Activated naive CD4-positive, alpha-beta T cell treated with Interleukin-2 at 50 U/mL for 16 hours (primary cell): ENCODE measurements at regions not wholly inside any gene's neighbourhood (a gene's known extent, or its start where the extent isn't known, plus 50 kb on each side); places are given as distances from the start of the nearest gene placed in this dataset.

ENCODE experiments used
- DNase-seq: peaks from one replicate; pipeline ENCODE4 v3.0.0-alpha.2; 2020

DNA sequence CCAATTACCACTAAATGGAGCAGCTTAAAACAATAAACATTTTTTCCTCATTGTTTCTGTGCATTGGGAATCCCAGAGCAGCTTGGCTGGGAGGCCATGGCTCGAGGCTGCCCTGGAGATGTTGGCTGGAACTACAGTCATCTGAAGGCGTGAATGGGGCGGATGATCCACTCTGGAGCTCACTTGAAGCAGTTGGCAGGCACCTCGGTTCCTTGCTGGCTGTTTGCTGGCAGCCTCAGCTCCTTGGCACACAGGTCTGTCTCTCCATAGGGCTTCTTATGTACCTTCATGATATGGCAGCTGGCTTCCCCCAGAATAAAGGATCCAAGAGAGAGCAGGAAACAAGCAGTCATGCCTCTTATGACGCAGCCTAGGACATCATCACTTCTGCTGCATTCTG lies 227.0 kb upstream of the COPS8 start:
- DNase-seq, result no peak

DNA sequence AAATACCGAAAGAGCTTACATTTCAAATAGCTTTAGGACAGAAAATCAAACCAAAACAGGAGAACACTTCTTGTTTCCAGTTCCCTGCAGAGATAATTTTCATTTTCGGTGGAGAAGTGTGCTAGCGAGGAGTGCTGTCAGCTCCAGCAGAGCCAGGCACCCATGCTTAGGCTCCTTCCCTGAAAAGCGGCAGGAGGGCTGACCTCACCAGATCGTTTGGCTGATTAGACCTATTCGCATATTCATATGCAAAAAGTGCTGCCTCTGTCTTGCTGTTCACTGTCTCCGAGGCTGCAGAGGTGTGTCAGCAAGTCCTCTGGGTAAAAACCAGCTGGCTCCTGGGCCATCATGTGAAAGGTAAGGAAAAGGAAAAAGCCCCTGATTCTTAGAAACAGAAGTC lies 225.8 kb upstream of the COPS8 start:
- no peak for DNase-seq

DNA sequence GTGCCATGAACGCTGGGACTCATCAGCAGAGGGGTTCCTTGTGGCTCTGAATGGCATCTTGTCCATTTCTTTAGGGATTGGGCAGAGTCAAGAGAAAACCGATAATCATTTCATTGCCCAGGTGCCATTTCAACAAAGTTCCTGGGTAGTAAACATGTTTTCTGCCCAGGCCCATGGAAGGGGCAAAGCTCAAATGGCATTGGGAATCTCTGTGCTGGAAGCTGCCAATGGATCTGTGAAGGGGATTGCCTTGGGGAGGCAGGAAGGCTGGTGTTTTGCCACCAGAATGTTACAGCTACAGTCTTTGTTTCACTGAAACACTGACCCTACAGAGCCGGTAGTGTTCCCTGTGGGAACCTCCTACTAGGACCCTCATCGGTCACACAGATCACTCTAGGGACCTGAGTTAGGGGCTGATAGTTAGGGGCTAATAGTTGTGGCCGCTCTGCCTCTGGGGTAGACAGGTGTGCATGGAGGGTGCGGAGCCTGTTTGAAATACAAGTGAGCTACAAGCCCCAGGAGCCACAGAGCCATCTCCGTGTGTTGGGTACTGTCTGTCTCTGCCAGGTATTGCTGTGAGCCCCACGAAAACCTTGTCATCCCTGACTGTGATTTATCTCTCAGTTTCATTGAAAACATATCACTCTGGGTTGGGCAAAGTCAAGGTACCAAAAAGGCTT lies 224.4 kb upstream of the COPS8 start:
- no peak for DNase-seq

DNA sequence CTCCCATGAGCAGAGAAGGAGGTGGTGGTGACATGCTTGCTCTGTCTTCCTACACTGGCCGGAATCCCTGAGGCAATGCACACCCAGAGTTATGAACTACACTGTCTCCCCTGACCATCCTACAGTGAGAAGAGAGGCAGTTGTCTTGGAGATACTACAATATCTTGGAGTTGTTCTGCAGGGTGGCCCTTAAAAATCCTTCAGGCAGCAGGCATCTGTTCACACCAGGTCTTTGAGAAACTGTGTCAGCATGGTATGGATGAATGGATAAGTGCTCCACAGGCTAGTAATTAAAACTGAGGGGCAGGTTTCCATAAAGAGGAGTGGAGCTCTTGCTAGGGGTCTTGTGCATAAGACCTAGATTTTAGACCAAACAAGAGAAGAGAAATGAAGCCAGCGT lies 223.7 kb upstream of the COPS8 start:
- no peak for DNase-seq

DNA sequence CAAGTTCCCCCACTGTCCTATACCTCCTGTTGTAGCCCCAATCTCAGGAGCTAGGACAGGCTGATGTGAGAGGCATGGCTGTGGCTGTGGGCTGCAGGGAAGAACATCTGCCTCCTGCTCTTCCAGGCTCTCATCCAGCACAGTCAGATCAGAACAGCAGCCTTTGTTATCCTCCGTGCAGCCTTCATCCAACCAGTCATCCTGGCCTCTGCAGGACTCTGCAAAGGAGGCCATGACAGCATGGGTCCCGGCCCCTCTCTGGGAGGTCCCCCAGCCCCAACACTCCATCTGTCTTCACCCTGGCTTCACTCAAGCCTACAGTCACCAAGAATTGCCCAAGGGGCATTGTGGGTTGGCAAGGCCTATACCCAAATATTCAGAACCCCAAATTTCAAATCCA lies 223.2 kb upstream of the COPS8 start:
- DNase-seq, result no peak

DNA sequence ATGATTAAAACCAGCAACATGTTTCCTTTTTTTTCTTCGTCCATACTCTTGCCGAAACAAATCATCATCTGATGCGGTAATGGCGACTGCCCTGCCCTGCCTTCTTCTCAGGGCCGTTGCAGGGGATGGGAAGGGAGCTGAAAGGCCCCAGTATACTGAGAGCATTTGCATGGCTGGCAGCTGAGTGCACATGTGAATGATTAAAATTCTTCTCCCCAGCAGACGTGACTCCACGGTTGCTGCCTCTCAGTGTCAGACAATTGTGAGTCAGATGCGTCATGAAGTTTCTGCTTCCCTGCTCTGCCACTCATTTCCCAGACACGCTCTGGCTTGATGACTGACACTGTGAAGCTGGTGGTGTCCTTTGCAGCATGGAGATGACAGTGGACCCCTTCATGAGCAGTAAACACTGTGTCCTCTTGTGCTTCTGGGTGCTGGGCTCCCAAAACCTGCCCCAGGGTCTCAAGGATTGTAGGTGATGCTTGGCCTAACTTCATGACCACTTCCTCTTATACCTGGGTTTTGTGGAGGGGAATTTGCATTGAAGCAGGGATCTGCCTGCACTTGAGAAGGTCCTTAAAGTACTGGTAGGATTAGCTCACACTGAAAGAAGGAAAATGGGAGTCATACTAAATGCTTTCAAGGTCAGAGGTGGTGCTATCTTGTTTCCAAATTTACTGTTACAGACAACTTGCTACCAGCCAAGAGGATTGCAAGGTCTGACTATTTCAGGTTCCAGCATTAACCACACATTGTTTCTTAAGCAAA lies 222.5 kb upstream of the COPS8 start:
- no peak for DNase-seq

GRCh38 chr2:236863729-236864126 lies 222.0 kb upstream of the COPS8 start:
- no peak for DNase-seq

GRCh38 chr2:236865052-236865451 lies 220.6 kb upstream of the COPS8 start:
- no peak for DNase-seq

GRCh38 chr2:236866542-236867340 lies 218.9 kb upstream of the COPS8 start:
- no peak for DNase-seq

DNA sequence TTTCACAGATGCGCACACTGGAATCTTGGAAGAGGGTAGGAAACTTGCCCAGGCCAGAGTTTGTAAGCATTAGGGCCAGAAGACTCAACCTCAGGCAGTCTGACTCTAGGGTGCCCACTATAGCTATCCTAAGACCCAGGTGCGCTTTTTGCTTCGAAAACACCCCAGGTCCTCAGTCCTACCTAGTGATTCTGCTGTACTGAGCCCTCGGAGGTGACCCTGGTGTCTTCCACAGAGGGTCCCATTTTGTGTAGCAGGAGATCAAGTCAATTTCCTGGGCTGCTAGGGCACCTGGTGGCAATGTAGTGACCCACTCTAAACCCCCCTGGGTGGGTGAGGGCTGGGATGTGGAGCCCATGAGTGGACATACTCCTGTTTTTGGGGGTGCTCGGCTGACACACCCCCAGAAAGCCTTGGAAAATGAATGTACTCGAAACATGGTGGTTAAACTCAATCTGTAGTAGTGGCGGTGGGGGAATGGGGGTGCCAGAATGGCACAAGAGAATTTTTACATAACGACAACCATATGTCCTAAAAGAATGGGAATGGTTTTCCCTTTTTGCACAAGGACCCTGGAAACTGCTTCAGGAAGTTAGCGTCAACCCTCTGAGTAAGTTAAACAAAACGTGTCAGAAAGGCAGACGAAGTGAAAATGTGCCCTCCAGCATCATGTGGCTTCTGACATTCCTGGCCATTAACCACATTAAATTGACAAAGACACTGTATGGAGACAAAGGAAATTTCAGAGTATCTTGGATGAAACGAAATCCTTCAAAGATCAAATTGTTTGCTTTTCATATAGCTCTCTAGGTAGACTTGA lies 218.0 kb upstream of the COPS8 start:
- DNase-seq, result no peak

- no peak for DNase-seq
Observed at GRCh38 chr2:236870370-236870769, 215.3 kb upstream of the COPS8 start.

DNA sequence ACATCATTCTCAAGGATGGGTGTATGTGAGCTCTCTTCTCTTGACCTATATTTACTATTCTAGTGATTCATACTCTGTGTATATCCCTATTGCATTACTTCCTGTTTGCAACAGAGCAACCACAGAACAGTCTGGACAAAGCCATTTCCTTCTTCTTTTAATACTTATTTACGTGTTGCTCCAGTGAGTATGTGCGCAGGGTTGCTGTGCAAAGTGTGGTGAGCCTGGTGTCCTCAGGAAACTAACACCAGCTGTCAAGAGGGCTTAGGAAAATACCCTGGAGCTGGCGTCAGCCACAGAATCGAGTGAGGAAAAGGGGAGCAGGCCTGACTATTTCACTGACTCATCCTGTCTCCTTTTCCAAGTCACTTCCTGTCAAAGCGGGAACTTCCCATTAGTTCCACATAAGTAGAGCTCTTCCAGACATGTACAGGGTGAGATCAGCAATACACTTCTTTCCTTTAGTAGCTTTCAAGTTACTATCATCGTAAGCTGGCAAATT lies 214.1 kb upstream of the COPS8 start:
- DNase-seq, result no peak

- no peak for DNase-seq
Observed at GRCh38 chr2:236872015-236872414, 213.7 kb upstream of the COPS8 start.

DNA sequence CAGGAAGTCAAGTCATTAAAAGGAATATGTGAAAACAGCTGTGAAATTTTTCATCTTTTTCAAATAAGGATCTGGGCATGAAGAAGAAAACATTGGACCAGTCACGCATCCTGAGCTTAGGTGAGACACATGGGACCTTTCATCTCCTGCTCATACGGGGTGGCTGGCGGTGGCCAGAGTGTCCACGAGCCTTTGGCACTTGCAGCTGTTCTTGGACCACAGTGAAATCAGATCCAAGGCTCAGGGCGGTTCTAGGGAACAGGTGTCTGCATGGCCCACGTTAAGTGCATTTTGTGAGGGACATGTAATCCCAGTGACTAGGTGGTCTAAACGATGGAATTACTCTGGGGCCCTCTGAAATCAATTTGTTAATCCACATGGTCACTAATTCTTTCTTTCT lies 212.7 kb upstream of the COPS8 start:
- no peak for DNase-seq

GRCh38 chr2:236873636-236874035 lies 212.1 kb upstream of the COPS8 start:
- DNase-seq, result no peak

DNA sequence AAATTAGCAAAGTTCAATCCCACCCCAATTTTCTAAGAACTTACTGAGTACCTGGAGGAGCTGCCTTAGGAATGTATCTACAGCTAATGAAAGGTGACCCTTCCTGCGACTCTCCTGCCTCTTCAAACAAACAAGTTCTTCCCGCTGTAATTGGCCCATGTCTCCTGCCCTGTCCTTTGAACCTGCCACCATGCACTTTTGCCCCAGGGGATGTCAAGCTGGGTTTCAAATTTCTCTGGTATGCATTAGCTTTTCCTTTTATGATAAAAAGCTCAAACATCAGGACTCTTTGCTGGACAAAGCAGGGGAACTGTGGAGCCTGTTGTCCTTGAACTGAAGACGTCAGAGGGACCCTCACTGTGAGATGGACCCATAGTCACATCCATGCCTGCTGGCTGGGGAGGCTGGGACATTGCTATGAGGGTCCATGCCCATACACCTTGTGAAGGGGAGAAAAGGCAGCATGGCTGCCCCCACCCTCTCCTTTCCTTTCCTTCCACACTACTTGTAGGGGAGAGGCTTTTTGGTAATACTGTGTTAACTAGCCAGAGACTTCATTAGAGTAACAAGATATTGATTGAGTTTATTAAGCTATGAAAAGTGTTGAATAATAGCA lies 210.7 kb upstream of the COPS8 start:
- DNase-seq, result no peak

DNA sequence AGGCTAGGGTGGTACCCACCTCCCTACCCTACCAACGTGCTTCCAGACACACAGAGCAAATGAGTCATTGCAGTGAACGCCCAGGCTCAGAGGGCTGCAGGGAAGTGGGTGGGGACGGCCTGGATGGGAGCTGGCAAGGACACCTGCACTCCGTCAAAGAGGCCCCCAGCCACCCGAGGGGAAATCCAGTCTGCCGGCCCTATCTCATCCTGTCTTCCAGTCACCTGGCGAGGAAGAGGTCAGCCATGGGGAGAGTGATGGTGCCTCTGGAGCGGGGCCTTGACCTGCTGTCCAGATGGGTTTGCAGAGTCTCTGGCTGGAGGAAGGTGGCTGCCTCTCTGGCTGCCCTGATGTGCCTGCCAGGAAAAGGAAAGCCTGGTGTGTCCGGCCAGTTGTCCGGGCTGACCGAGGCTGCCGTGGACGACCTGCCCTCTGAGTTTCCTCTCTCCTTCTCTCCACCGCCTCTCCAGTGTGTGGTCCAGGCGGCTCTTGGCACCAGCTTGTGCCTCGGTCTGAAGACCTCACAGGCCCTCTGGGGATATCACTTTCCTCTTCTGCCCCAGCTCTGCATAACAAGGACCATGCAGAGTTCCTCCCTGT lies 209.7 kb upstream of the COPS8 start:
- no peak for DNase-seq

DNA sequence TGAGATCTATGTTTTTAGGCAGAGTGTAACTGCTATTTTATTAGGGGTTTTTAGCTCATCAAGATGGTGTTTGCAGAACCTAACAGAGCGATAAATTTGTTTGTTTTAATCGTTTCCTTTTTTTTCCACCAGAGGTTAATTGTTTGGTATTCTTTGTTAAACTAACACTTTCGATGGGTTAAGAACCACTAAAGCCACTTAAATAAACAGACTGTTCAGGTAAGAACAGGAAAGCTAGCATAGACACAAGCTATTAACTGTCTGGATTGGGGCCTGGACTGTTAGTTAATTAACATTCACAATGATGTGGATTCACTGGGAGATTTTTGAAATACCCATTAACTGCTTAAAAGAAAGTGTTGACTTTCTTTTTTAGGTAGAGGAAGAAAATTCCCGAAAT lies 209.0 kb upstream of the COPS8 start:
- DNase-seq, result no peak

DNA sequence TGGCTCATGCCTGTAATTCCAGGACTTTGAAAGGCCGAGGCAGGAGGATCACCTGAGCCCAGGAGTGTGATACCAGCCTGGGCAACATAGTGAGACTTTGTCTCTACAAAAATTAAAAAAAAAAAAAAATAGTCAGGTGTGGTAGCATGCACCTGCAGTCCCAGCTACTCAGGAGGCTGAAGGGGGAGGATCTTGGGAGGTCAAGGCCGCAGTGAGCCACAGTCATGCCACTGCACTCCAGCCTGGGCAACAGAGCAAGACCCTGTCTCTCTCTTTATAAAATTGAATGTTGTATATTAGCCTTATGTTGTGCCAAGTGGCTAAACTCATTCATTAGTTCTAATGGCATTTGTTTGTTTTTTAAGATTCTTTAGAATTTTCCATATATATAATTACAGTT lies 207.7 kb upstream of the COPS8 start:
- no peak for DNase-seq

- DNase-seq, result no peak
Observed at GRCh38 chr2:236879416-236879963, 206.2 kb upstream of the COPS8 start.

GRCh38 chr2:236882074-236882473 lies 203.6 kb upstream of the COPS8 start:
- no peak for DNase-seq

DNA sequence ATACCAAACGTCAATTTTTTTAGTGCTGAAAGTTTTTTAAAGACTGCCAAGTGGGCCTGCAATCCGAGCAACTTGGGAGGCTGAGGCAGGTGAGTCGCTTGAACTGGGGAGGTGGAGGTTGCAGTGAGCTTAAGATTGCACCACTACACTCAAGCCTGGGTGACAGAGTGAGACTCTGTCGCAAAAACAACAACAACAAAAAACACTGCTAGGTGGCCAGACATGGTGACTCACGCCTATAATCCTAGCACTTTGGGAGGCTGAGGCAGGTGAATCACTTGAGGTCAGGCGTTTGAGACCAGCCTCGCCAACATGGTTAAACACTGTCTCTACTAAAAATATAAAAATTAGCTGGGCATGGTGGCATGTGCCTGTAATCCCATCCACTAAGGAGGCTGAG lies 202.8 kb upstream of the COPS8 start:
- no peak for DNase-seq
